Smooth muscle cell (in vitro differentiated cells): ENCODE measurements at regions not wholly inside any gene's neighbourhood (a gene's known extent, or its start where the extent isn't known, plus 50 kb on each side); places are given as distances from the start of the nearest gene placed in this dataset.

Experiments used
- DNase-seq: peaks from one replicate; lab custom pipeline; 2025; ENCODE audit not compliant: unreplicated experiment; lab: John Stamatoyannopoulos, UW
- H2AFZ ChIP-seq: fragments of 200-600 bp; sonication (generic); 2 replicates; pipeline ENCODE4 v1.6.0; 2016; ENCODE audit warnings: antibody characterized with exemption, low read depth, mild to moderate bottlenecking
- H3F3A ChIP-seq: fragments of 200-600 bp; sonication (generic); 2 replicates; pipeline ENCODE4 v1.6.0; 2017; ENCODE audit warnings: antibody characterized with exemption, low read depth
- H3K27ac ChIP-seq: fragments of 200-600 bp; sonication (generic); 2 replicates; pipeline ENCODE4 v1.5.1; 2016; ENCODE audit warnings: low read depth, mild to moderate bottlenecking
- H3K27me3 ChIP-seq: fragments of 200-600 bp; sonication (generic); 2 replicates; pipeline ENCODE4 v1.6.1; 2016; ENCODE audit warnings: low read depth, mild to moderate bottlenecking
- H3K36me3 ChIP-seq: fragments of 200-600 bp; sonication (generic); 2 replicates; pipeline ENCODE4 v1.5.1; 2016; ENCODE audit warnings: low read depth
- H3K4me1 ChIP-seq: fragments of 200-600 bp; sonication (generic); 2 replicates; pipeline ENCODE4 v1.5.1; 2016; ENCODE audit warnings: low read depth
- H3K4me2 ChIP-seq: fragments of 200-600 bp; sonication (generic); 2 replicates; pipeline ENCODE4 v1.6.0; 2016; ENCODE audit warnings: mild to moderate bottlenecking
- H3K4me3 ChIP-seq: fragments of 200-600 bp; sonication (generic); 2 replicates; pipeline ENCODE4 v1.5.1; 2016; ENCODE audit warnings: mild to moderate bottlenecking
- H3K79me2 ChIP-seq: fragments of 200-600 bp; sonication (generic); 2 replicates; pipeline ENCODE4 v1.6.0; 2016; ENCODE audit warnings: low read depth, mild to moderate bottlenecking
- H3K9ac ChIP-seq: fragments of 200-600 bp; sonication (generic); 2 replicates; pipeline ENCODE4 v1.6.0; 2016; ENCODE audit warnings: low read depth
- H3K9me3 ChIP-seq: fragments of 200-600 bp; sonication (generic); replicated peaks from 2 replicates; pipeline ENCODE4 v1.5.1; 2016; ENCODE audit warnings: low read depth
- H4K20me1 ChIP-seq: fragments of 200-600 bp; sonication (generic); 2 replicates; pipeline ENCODE4 v1.6.0; 2016; ENCODE audit warnings: low read depth
- WGBS: methylation state at CpG from one replicate; pipeline ENCODE4 v1.1.7; 2016; ENCODE audit warnings: low lambda C conversion rate; 5-methylcytosine and 5-hydroxymethylcytosine counted together
- TF ChIP-seq, protein P1 (sequence below): fragments of 200-600 bp; sonication (generic); IDR thresholded peaks from 2 replicates; pipeline ENCODE4 v1.5.1; 2017; ENCODE audit warnings: borderline replicate concordance, mild to moderate bottlenecking, antibody characterized with exemption; ENCODE audit not compliant: insufficient read depth, poor library complexity, severe bottlenecking

DNA sequence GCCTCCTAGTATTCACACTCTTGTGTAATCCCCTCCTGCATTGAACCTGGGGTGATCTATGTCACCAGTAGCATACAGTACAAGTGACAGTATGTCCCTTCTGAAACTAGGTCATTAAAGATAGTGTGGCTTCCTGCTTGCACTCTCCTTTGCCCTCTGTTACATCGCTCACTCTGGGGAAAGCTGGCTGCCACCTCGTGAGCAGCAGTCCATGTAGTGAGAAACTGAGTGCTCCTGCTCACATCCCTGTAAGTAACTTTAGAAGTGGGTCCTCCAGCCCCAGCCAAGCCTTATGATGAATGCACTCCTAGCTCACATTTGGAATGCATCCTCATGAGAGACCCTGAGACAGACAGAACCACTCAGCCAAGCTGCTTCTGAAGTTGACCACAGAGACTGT lies 89.8 kb upstream of the TNIP3 start:
- Histone ChIP-seq H3K9me3 (no peaks in the 10 kb centered on the region), H2AFZ (no peak overlapping the region), H3F3A (peaks cover 4% of the 10 kb centered on the region), H3K4me2 (no peak overlapping the region), H3K9ac (no peak overlapping the region), H4K20me1 (no peaks in the 10 kb centered on the region), H3K27ac (no peak overlapping the region), H3K4me1 (no peaks in the 10 kb centered on the region), H3K27me3 (no peaks in the 10 kb centered on the region), H3K4me3 (no peak overlapping the region), H3K79me2 (no peaks in the 10 kb centered on the region), H3K36me3 (no peaks in the 10 kb centered on the region)
- 90% methylated on average over 2 of the region's 2 CpGs for WGBS
- DNase-seq, result no peak
- TF ChIP-seq, protein P1, sequence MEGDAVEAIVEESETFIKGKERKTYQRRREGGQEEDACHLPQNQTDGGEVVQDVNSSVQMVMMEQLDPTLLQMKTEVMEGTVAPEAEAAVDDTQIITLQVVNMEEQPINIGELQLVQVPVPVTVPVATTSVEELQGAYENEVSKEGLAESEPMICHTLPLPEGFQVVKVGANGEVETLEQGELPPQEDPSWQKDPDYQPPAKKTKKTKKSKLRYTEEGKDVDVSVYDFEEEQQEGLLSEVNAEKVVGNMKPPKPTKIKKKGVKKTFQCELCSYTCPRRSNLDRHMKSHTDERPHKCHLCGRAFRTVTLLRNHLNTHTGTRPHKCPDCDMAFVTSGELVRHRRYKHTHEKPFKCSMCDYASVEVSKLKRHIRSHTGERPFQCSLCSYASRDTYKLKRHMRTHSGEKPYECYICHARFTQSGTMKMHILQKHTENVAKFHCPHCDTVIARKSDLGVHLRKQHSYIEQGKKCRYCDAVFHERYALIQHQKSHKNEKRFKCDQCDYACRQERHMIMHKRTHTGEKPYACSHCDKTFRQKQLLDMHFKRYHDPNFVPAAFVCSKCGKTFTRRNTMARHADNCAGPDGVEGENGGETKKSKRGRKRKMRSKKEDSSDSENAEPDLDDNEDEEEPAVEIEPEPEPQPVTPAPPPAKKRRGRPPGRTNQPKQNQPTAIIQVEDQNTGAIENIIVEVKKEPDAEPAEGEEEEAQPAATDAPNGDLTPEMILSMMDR, result no peak

DNA sequence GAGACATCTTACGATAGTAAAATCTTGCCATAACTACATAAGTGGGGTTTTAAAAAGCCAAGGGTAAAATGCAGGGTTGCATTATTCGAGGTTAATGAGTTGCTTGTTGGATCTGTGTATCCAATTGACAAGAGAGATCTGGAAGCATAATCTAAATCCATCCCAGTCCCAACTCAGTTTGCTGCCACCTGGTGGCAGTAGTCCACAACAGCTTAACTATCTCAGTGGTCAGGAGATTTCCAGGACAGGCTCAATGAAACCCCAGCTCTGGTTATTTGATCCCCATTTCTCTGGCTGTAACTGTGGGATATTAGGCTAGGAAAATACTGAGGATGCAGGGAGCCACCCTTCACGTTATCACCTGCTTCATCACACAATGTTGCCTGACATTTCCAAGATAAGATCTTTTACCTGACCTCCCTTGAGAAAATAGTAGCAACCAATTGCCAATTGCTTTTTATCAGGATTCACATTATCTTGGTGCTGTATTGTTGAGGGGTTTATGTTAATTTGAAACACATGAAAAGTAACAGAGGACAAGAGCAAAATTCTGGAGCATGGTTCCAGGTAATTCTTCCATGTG lies 88.2 kb upstream of the TNIP3 start:
- no peaks in the 10 kb centered on the region for H4K20me1 ChIP-seq
- H3K27me3 ChIP-seq, result no peaks in the 10 kb centered on the region
- H3K79me2 ChIP-seq, result no peaks in the 10 kb centered on the region
- no peaks in the 10 kb centered on the region for H3K36me3 ChIP-seq
- no peak overlapping the region for H3K4me3 ChIP-seq
- WGBS, result 19% methylated on average over 3 of the region's 3 CpGs
- TF ChIP-seq, protein P1, result peak; percentile 82
- no peaks in the 10 kb centered on the region for H3K9me3 ChIP-seq
- H2AFZ ChIP-seq, result no peak overlapping the region
- H3F3A ChIP-seq, result peaks cover 4% of the 10 kb centered on the region
- H3K9ac ChIP-seq, result no peak overlapping the region
- H3K4me1 ChIP-seq, result no peaks in the 10 kb centered on the region
- peak; percentile 7 for DNase-seq
- no peak overlapping the region for H3K4me2 ChIP-seq
- no peak overlapping the region for H3K27ac ChIP-seq

DNA sequence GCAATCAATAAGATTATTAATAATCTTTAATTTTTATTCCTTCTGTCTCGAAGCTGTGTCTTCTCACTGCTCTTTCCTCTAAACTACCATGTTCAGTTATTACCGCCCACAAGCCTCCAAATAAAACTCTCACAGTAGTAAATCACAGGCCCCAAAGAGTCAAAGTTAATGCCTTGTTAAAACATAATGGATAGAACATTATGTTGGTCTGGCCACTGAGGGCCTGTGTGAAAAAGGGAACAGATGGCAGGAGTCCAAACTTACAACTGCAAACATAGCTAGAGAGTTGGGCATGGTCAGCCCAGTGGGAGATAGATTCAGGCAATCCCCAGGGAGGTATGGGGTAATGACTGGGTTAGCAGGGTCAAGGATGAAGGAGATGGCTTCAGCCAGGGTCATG lies 84.6 kb upstream of the TNIP3 start:
- H3K79me2 ChIP-seq, result no peaks in the 10 kb centered on the region
- no peak overlapping the region for H3K4me3 ChIP-seq
- no peaks in the 10 kb centered on the region for H3K9me3 ChIP-seq
- no peak for DNase-seq
- no peak overlapping the region for H2AFZ ChIP-seq
- no peaks in the 10 kb centered on the region for H3K4me1 ChIP-seq
- TF ChIP-seq, protein P1, result no peak
- H3K27me3 ChIP-seq, result no peaks in the 10 kb centered on the region
- H3K27ac ChIP-seq, result no peak overlapping the region
- WGBS, result 43% methylated on average over 2 of the region's 2 CpGs
- no peaks in the 10 kb centered on the region for H4K20me1 ChIP-seq
- H3K36me3 ChIP-seq, result no peaks in the 10 kb centered on the region
- no peaks in the 10 kb centered on the region for H3F3A ChIP-seq
- no peak overlapping the region for H3K4me2 ChIP-seq
- no peak overlapping the region for H3K9ac ChIP-seq

DNA sequence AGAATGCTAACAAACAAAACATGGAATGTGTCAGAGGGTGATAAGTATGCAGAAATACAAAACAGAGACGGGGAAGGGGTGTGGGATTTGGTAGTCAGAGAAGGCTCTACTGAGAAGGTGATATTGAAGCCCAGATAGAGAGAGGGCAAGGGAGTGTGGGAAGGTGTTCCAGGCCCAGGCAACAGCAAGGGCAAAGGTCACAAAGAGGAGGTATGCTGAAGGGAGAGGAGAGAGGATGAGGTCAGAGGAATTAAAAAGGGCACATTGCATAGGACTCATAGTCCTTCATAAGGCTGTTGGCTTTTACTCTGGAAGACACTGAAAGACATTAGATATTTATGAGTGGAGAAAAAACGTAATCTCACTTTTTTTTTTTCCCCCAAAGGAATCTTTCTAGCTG lies 82.6 kb upstream of the TNIP3 start:
- H3K4me3 ChIP-seq, result no peak overlapping the region
- TF ChIP-seq, protein P1, result no peak
- no peaks in the 10 kb centered on the region for H3K4me1 ChIP-seq
- H4K20me1 ChIP-seq, result no peaks in the 10 kb centered on the region
- H3K9me3 ChIP-seq, result no peaks in the 10 kb centered on the region
- H3K4me2 ChIP-seq, result no peak overlapping the region
- WGBS, result 51% methylated on average over 2 of the region's 2 CpGs
- no peaks in the 10 kb centered on the region for H3K79me2 ChIP-seq
- H3K9ac ChIP-seq, result no peak overlapping the region
- no peaks in the 10 kb centered on the region for H3F3A ChIP-seq
- DNase-seq, result no peak
- H3K27ac ChIP-seq, result no peak overlapping the region
- no peak overlapping the region for H2AFZ ChIP-seq
- H3K36me3 ChIP-seq, result no peaks in the 10 kb centered on the region
- no peaks in the 10 kb centered on the region for H3K27me3 ChIP-seq
